Mucosa of stomach (tissue), 1 donor: ENCODE measurements at regions not wholly inside any gene's neighbourhood (a gene's known extent, or its start where the extent isn't known, plus 50 kb on each side); places are given as distances from the start of the nearest gene placed in this dataset.

Experiments used
- H3K27me3 ChIP-seq: one replicate; pipeline ENCODE4 v1.7.0; 2013; ENCODE audit warnings: mild to moderate bottlenecking, low read length; ENCODE audit not compliant: control insufficient read depth, insufficient read depth
- H3K36me3 ChIP-seq: one replicate; pipeline ENCODE4 v1.7.0; 2013; ENCODE audit warnings: low read length; ENCODE audit not compliant: control insufficient read depth, insufficient read depth
- H3K4me1 ChIP-seq: one replicate; pipeline ENCODE4 v1.7.0; 2013; ENCODE audit warnings: mild to moderate bottlenecking, low read length; ENCODE audit not compliant: control insufficient read depth, insufficient read depth
- H3K4me3 ChIP-seq: one replicate; pipeline ENCODE4 v1.7.0; 2013; ENCODE audit warnings: low read length
- H3K9ac ChIP-seq: one replicate; pipeline ENCODE4 v1.7.0; 2013; ENCODE audit warnings: mild to moderate bottlenecking, low read length, moderate library complexity
- H3K9me3 ChIP-seq: one replicate; pipeline ENCODE4 v1.7.0; 2013; ENCODE audit warnings: mild to moderate bottlenecking, low read length, moderate library complexity; ENCODE audit not compliant: control insufficient read depth
- donor health status: Pancreatic carcinoma.

DNA sequence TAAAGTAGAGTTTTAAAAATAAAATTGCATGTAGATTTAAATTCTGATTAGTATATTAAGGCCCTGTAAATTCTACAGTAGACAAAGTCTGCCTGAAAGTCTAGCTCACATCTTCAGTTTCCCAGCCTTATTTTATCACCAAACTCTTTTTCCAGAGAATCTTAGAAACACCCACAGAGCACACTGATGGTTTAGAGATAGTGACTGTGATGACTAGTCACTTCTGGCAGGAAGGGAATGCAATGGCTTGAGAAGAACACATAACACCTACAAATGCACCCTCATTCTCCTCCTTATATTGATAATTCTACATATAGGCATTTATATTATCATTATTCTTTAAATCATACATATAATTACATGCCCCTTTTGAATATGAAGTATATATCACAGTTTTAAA lies 232.9 kb downstream of the ARAP2 start:
- Histone ChIP-seq H3K27me3 (no peaks in the 10 kb centered on the region), H3K9ac (no peak overlapping the region), H3K9me3 (no peaks in the 10 kb centered on the region), H3K4me1 (no peaks in the 10 kb centered on the region), H3K4me3 (no peak overlapping the region), H3K36me3 (no peaks in the 10 kb centered on the region)

DNA sequence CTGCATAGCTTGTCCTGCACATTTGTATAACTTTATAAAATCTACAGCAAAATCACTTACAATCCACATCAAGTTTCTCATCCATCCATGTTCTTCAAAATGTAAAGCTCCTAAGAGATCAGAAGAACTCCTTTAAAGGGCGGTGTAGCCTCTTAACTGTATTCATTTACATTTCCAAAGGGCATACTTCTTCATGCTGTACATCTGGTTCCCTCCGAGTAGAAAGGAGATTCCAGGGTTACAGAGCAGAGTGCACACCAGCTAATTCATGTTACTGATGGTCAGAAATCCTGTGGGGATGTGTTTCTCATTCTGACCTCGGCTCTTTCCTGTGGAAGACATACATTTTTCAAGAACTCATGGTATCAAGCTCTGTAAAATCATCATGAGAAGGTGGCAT lies 231.8 kb downstream of the ARAP2 start:
- H3K36me3 ChIP-seq, result no peaks in the 10 kb centered on the region
- no peak overlapping the region for H3K9ac ChIP-seq
- no peaks in the 10 kb centered on the region for H3K4me1 ChIP-seq
- no peak overlapping the region for H3K4me3 ChIP-seq
- H3K27me3 ChIP-seq, result no peaks in the 10 kb centered on the region
- no peaks in the 10 kb centered on the region for H3K9me3 ChIP-seq

DNA sequence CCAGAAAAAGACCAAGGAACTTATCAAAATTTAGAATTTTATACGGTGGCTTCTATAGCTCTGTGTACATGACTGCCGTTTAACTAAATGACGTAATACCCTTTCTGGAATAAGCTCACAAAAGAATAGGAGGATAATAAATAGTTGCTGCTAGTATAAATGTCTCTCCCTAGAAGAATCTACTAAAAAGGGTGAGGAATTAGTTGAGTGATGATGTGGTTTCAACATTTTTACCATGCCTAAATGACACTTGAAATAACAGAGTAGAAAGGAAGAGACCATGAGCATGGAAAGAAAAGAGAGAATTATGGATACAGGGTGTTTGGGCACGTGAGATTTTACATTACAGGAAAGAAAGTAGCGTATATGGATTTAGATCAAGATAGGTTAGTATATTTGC lies 231.1 kb downstream of the ARAP2 start:
- no peak overlapping the region for H3K9ac ChIP-seq
- H3K36me3 ChIP-seq, result no peaks in the 10 kb centered on the region
- H3K4me3 ChIP-seq, result no peak overlapping the region
- no peaks in the 10 kb centered on the region for H3K4me1 ChIP-seq
- no peaks in the 10 kb centered on the region for H3K9me3 ChIP-seq
- no peaks in the 10 kb centered on the region for H3K27me3 ChIP-seq
